Common myeloid progenitor, CD34-positive (primary cell): ENCODE measurements at regions not wholly inside any gene's neighbourhood (a gene's known extent, or its start where the extent isn't known, plus 50 kb on each side); places are given as distances from the start of the nearest gene placed in this dataset.

ENCODE experiments used
- CTCF ChIA-PET: fragments of 350-600 bp; sonication (Branson Sonifier 250); formaldehyde crosslinking; loops from one replicate; lab custom pipeline; 2021; ENCODE audit warnings: antibody characterized with exemption; lab: Charles Lee
- POLR2A ChIA-PET: fragments of 350-600 bp; sonication (Branson Sonifier 250); formaldehyde crosslinking; loops from one replicate; lab custom pipeline; 2021; ENCODE audit warnings: antibody characterized with exemption; lab: Charles Lee
- DNase-seq, 3 donors: peaks; one replicate each; pipeline versions ENCODE4 v3.0.0 to v3.0.0-alpha.2; 2013
- H3K27ac ChIP-seq, 2 experiments: 1 replicate in 1 of 2; 2 replicates in 1 of 2; pipeline ENCODE4 v1.7.0; 2013; ENCODE audit warnings: inconsistent platforms in 2 of 2, low read length in 2 of 2, mild to moderate bottlenecking in 2 of 2, low read depth in 1 of 2, moderate library complexity in 1 of 2; ENCODE audit not compliant: severe bottlenecking in 2 of 2, insufficient read depth in 1 of 2, poor library complexity in 1 of 2
- H3K27me3 ChIP-seq, 5 experiments: replicated peaks in 2 of 5; 1 replicate in 3 of 5; 2 replicates in 2 of 5; pipeline versions ENCODE4 v1.6.1 to v1.7.0; 2013; ENCODE audit warnings: low read length in 4 of 5, mild to moderate bottlenecking in 2 of 5, moderate library complexity in 2 of 5, inconsistent platforms in 1 of 5; ENCODE audit not compliant: insufficient read depth in 5 of 5, control insufficient read depth in 4 of 5
- H3K36me3 ChIP-seq, 4 experiments: 1 replicate in 2 of 4; 2 replicates in 2 of 4; pipeline versions ENCODE4 v1.6.1 to v1.7.0; 2013; ENCODE audit warnings: low read length in 3 of 4, control low read depth in 1 of 4, mild to moderate bottlenecking in 1 of 4; ENCODE audit not compliant: control insufficient read depth in 4 of 4, insufficient read depth in 4 of 4
- H3K4me1 ChIP-seq, 4 experiments: 1 replicate in 3 of 4; 2 replicates in 1 of 4; pipeline versions ENCODE4 v1.6.1 to v1.7.1; 2013; ENCODE audit warnings: low read length in 3 of 4, mild to moderate bottlenecking in 3 of 4, control low read depth in 1 of 4, inconsistent platforms in 1 of 4, moderate library complexity in 1 of 4; ENCODE audit not compliant: control insufficient read depth in 4 of 4, insufficient read depth in 4 of 4; ENCODE audit errors: control extremely low read depth in 1 of 4
- H3K4me3 ChIP-seq, 7 experiments: 1 replicate in 4 of 7; 2 replicates in 3 of 7; pipeline versions ENCODE4 v1.5.1 to v1.7.0; 2013; ENCODE audit warnings: mild to moderate bottlenecking in 7 of 7, low read length in 6 of 7, moderate library complexity in 6 of 7, inconsistent platforms in 2 of 7, low read depth in 2 of 7, control low read depth in 1 of 7; ENCODE audit not compliant: insufficient read depth in 4 of 7, control insufficient read depth in 1 of 7; ENCODE audit errors: extremely low read depth in 1 of 7
- H3K9me3 ChIP-seq, 5 experiments: 1 replicate in 4 of 5; 2 replicates in 1 of 5; pipeline versions ENCODE4 v1.6.1 to v1.7.1; 2013; ENCODE audit warnings: low read length in 4 of 5, mild to moderate bottlenecking in 2 of 5, inconsistent platforms in 1 of 5, low read depth in 1 of 5, moderate library complexity in 1 of 5; ENCODE audit not compliant: control insufficient read depth in 4 of 5, insufficient read depth in 2 of 5; ENCODE audit errors: control extremely low read depth in 1 of 5
- WGBS: methylation state at CpG from one replicate; pipeline ENCODE4 v1.1.5; 2013; ENCODE audit not compliant: insufficient coverage; 5-methylcytosine and 5-hydroxymethylcytosine counted together

DNA sequence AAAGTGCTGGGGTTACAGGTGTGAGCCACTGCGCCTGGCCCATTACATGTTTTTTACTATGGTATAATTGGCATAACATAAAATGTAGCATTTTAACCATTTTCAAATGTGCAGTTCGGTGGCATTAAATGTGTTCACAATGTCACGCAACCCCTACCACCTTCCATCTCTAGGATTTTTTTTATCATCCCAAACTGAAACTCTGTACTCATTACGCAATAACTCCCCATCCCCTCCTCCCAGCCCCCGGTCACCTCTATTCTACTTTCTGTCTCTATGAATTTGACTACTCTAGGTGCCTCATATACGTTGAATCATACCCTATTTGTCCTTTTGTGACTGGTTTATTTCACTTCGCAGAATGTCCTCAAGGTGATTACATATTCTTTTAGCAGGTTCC is 233.1 kb upstream of the ARID1B start:
- Histone ChIP-seq H3K27me3 (no peaks in the 10 kb centered on the region), H3K9me3 (no peaks in the 10 kb centered on the region), H3K27ac (no peak overlapping the region), H3K36me3 (no peaks in the 10 kb centered on the region), H3K4me1 (peaks cover 0 to 10% (median 0%) of the 10 kb centered on the region in 4 experiments), H3K4me3 (no peak overlapping the region)
- no peak for DNase-seq
- 96% methylated on average over 5 of the region's 7 CpGs for WGBS
- POLR2A ChIA-PET = no interaction called here
- CTCF ChIA-PET = interaction anchor here (1.5 kb wide), 1 partner anchor 11 kb away, joined by 5 read pairs; no protein-coding TSS in a partner anchor

DNA sequence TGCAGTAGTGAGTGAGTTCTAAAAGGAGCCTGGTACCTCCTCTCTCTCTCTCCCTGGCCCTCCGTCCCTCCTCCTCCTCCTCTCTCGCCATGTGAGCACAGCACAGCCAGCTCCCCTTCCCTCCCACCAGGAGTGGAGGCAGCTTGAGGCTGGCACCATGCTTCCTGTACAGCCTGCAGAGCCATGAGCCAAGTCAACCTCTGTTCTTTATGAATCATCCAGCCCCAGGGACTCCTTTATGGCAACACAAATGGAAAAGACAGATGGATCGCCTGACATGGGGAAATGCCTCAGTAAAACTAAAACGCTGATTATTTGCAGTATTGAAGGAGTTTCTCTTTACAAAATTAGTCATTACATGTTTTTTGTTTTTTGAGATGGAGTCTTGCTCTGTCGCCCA is 233.7 kb upstream of the ARID1B start:
- Histone ChIP-seq H3K9me3 (no peaks in the 10 kb centered on the region), H3K4me3 (no peak overlapping the region), H3K36me3 (no peaks in the 10 kb centered on the region), H3K27me3 (no peaks in the 10 kb centered on the region), H3K4me1 (peaks cover 0 to 10% (median 0%) of the 10 kb centered on the region in 4 experiments), H3K27ac (no peak overlapping the region)
- WGBS = 100% methylated on average over 2 of the region's 5 CpGs
- DNase-seq = no peak
- ChIA-PET CTCF (no interaction called here), POLR2A (no interaction called here)

DNA sequence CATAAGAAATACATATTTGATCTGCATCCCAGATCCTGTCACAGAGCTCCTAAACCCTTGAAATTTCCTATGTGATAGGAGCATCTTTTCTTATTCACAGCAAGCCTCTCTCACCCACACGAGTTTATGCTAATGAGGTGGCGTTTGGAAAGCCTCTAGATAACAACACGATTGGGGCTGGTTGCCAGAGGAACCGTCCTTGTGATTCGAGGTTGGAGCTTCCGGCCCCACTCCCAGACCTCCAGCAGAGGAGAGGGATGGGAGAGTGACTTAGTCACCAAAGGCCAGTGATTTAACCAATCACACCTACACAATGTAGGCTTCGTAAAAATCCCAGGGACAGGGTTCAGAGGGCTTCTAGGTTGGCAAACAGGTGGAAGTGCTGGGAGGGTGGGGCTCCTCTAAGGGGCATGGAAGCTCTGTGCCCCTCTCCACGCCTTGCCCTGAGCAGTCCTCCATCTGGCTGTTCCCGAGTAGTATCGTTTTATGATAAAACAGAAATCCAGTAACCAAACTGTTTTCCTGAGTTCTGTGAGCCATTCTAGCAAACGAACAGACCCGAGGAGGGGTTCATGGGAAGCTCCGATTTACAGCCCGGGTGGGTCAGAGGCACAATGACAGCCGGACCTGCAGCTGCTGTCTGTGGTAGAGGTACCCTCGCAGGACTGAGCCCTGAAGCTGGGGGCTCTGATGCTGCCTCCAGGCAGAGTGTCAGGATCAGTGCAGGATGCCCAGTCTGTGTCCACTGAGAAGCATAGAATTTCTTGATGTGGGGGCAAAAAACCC is 238.1 kb upstream of the ARID1B start:
- no peaks in the 10 kb centered on the region for H3K9me3 ChIP-seq
- POLR2A ChIA-PET = no interaction called here
- DNase-seq = no peak
- H3K27me3 ChIP-seq = no peaks in the 10 kb centered on the region
- 100% methylated on average over 9 of the region's 16 CpGs for WGBS
- no peaks in the 10 kb centered on the region for H3K36me3 ChIP-seq
- CTCF ChIA-PET = no interaction called here
- H3K27ac ChIP-seq = no peak overlapping the region
- no peak overlapping the region for H3K4me3 ChIP-seq
- H3K4me1 ChIP-seq = peaks cover 0 to 10% (median 4%) of the 10 kb centered on the region in 4 experiments

DNA sequence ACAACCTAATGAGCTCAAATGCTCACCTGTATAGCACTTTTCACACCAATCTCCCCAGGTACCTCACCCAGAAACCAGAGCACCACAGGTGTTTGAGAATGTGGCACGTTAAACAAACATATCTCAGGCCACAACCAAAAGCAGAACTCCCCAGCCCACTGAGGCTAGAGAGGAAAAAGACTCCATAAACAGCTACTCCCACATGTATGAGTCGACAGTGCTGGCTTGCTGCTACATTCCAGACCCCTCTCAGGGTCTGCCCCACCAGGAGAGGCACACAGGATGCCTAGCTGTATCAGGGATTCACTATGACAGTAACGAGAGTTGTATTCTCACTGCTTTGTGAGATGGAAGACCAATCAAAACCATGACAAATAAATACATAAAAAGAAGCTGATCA is 242.6 kb upstream of the ARID1B start:
- Histone ChIP-seq H3K4me3 (no peak overlapping the region), H3K27ac (no peak overlapping the region), H3K27me3 (no peaks in the 10 kb centered on the region), H3K4me1 (peaks cover 0 to 8% (median 0%) of the 10 kb centered on the region in 4 experiments), H3K9me3 (no peaks in the 10 kb centered on the region), H3K36me3 (no peaks in the 10 kb centered on the region)
- DNase-seq = no peak
- ChIA-PET POLR2A (no interaction called here), CTCF (no interaction called here)
- WGBS = no CpG with 5 or more reads among the region's 3 CpGs

DNA sequence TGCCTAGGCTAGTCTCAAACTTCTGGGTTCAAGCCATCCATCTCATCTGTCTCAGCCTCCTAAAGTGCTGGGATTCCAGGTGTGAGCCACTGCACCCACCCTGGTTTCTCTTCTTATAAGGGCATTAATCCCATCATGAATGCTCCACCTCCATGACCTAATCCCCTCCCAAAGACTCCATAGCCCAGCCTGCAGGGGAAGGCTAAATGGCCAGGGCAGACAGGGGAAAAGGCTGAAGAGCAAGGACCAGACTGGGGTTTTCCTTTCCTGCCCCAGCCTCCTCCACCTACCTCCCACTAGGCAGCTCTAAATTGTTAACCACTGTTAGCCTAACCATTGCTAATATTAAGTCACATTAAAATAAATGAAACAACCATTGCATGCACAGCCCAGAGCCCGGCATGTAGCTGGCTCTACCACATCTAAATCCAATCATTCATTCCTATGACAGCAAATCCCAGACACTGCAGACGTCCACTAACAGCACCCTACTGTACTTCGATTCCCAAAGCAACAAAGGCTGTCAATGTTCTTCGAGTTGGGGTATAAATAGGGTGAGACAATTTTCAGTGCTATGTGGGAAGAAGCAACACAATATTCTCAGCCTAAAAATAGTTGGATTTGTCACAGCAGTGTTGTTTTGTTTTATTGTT is 243.2 kb upstream of the ARID1B start:
- DNase-seq = no peak
- POLR2A ChIA-PET = no interaction called here
- Histone ChIP-seq H3K4me3 (no peak overlapping the region), H3K36me3 (no peaks in the 10 kb centered on the region), H3K27me3 (no peaks in the 10 kb centered on the region), H3K4me1 (peaks cover 0 to 8% (median 0%) of the 10 kb centered on the region in 4 experiments), H3K27ac (no peak overlapping the region), H3K9me3 (no peaks in the 10 kb centered on the region)
- CTCF ChIA-PET = no interaction called here
- no CpG with 5 or more reads among the region's 4 CpGs for WGBS

DNA sequence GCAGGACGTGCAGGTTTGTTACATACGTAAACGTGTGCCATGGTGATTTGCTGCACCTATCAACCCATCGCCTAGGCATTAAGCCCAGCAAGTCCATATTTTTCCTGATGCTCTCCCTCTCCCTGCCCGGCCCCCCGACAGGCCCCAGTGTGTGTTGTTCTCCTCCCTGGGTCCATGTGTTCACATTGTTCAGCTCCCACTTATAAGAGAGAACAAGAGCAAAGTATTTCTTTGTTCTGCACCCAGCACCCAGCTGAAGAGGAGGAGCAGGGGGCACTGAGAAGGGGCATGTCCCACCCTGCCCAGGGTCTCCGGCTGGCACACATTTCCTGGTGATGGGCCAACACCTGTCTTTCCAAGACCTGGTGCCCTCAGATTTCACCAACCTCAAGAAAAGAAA is 251.1 kb upstream of the ARID1B start:
- 82% methylated on average over 5 of the region's 7 CpGs for WGBS
- ChIA-PET CTCF (no interaction called here), POLR2A (no interaction called here)
- Histone ChIP-seq H3K27me3 (no peaks in the 10 kb centered on the region), H3K4me1 (peaks cover 0 to 5% (median 2%) of the 10 kb centered on the region in 4 experiments), H3K4me3 (no peak overlapping the region), H3K36me3 (no peaks in the 10 kb centered on the region), H3K27ac (no peak overlapping the region), H3K9me3 (peaks cover 0 to 1% (median 0%) of the 10 kb centered on the region in 5 experiments)
- peak in 1 of 3 donors; percentile 18 for DNase-seq

DNA sequence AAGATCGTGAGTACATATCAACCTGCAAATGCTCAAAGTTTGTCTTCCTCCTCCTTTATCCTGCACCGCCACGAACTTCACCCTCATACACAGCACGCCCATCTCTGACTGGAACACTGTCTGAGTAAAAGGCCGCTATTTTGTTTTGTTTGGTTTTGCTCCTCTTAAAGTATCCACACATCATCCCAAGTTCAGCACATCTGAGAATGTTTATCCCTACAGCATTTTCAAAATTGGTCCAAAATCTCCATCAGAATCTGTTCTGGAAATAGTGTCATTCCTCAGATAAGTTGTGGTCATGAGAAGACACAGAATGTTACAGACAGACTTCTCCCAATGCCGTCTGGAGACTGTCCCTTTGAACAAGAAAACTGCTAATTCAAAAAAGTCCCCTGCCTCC is 251.6 kb upstream of the ARID1B start:
- Histone ChIP-seq H3K4me3 (no peak overlapping the region), H3K4me1 (peaks cover 0 to 5% (median 2%) of the 10 kb centered on the region in 4 experiments), H3K27ac (no peak overlapping the region), H3K9me3 (peaks cover 0 to 2% (median 0%) of the 10 kb centered on the region in 5 experiments), H3K27me3 (no peaks in the 10 kb centered on the region), H3K36me3 (no peaks in the 10 kb centered on the region)
- ChIA-PET CTCF (no interaction called here), POLR2A (no interaction called here)
- no peak for DNase-seq
- 96% methylated on average over 5 of the region's 6 CpGs for WGBS
